DOHH2 (cell line): ENCODE measurements at regions not wholly inside any gene's neighbourhood (a gene's known extent, or its start where the extent isn't known, plus 50 kb on each side); places are given as distances from the start of the nearest gene placed in this dataset.

ENCODE experiments used
- H3F3A ChIP-seq: fragments of 200-600 bp; sonication (generic), shearing (Covaris generic); 2 replicates; pipeline ENCODE4 v1.6.0; 2016; ENCODE audit warnings: antibody characterized with exemption, mild to moderate bottlenecking; ENCODE audit not compliant: control insufficient read depth, insufficient read depth
- H3K27ac ChIP-seq: fragments of 200-600 bp; sonication (generic); 2 replicates; pipeline ENCODE4 v1.5.1; 2014; ENCODE audit warnings: low read depth, mild to moderate bottlenecking, low read length, moderate library complexity
- H3K27me3 ChIP-seq: fragments of 200-600 bp; sonication (generic); 2 replicates; pipeline ENCODE4 v1.6.1; 2014; ENCODE audit warnings: mild to moderate bottlenecking, low read length, mixed read lengths; ENCODE audit not compliant: control insufficient read depth
- H3K36me3 ChIP-seq: fragments of 200-600 bp; sonication (generic); 2 replicates; pipeline ENCODE4 v1.6.1; 2014; ENCODE audit warnings: mild to moderate bottlenecking, low read length, moderate library complexity, mixed read lengths; ENCODE audit not compliant: control insufficient read depth
- H3K4me1 ChIP-seq: fragments of 200-600 bp; sonication (generic); 2 replicates; pipeline ENCODE4 v1.6.1; 2014; ENCODE audit warnings: mild to moderate bottlenecking, low read length, mixed read lengths; ENCODE audit not compliant: control insufficient read depth
- H3K4me2 ChIP-seq: fragments of 200-600 bp; sonication (generic); 2 replicates; pipeline ENCODE4 v1.6.0; 2014; ENCODE audit warnings: mild to moderate bottlenecking, low read length, moderate library complexity
- H3K4me3 ChIP-seq: fragments of 200-600 bp; sonication (generic); 2 replicates; pipeline ENCODE4 v1.5.1; 2014; ENCODE audit warnings: mild to moderate bottlenecking, low read length, mixed read lengths
- H3K79me2 ChIP-seq: fragments of 200-600 bp; sonication (generic); 2 replicates; pipeline ENCODE4 v1.6.1; 2014; ENCODE audit warnings: mild to moderate bottlenecking, low read length, mixed read lengths; ENCODE audit not compliant: control insufficient read depth
- H3K9me2 ChIP-seq: fragments of 200-600 bp; sonication (generic); replicated peaks from 2 replicates; pipeline ENCODE4 v1.6.1; 2014; ENCODE audit warnings: mild to moderate bottlenecking, low read length, mixed read lengths; ENCODE audit not compliant: control insufficient read depth
- H3K9me3 ChIP-seq: fragments of 200-600 bp; sonication (generic); 2 replicates; pipeline ENCODE4 v1.6.1; 2014; ENCODE audit warnings: antibody characterized with exemption, low read length, mixed read lengths; ENCODE audit not compliant: control insufficient read depth, insufficient read depth
- H4K20me1 ChIP-seq: fragments of 200-600 bp; sonication (generic); 2 replicates; pipeline ENCODE4 v1.6.0; 2014; ENCODE audit warnings: low read depth, mild to moderate bottlenecking, antibody characterized with exemption, low read length, moderate library complexity; ENCODE audit not compliant: control insufficient read depth, insufficient read depth
- CTCF ChIP-seq: fragments of 200-600 bp; sonication (generic); IDR thresholded peaks from one replicate; pipeline ENCODE4 v1.5.1; 2014; ENCODE audit warnings: antibody characterized with exemption, mild to moderate bottlenecking, low read depth, low read length; ENCODE audit not compliant: poor library complexity, severe bottlenecking
- EZH2phosphoT487 ChIP-seq: fragments of 200-600 bp; sonication (generic); IDR thresholded peaks from 2 replicates; pipeline ENCODE4 v1.6.1; 2017; ENCODE audit warnings: borderline replicate concordance, mild to moderate bottlenecking, antibody characterized with exemption, low read length, moderate library complexity, mixed read lengths

DNA sequence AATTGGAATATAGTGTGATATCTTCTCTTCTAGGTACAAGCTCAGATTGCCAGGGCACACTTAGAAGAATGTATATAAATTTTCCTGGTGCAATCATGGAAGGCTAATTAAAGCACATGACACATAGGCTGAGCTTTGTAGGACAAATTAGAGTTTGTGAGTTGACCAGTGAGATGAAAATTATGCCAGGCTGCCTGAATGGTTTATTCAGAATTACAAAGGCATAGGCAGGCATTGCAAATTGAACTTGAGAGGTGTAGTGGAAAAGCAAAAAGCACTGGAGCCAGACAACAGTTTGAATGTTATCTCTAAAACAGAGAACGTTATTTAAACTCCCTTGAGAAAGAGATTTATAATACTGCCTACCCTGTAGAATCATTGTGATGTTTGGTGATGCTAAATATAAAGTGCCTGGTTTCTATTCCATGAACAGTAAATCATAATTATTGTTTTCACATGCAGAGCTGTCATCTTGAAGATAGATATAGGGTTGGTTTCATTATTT is 712.1 kb downstream of the TBC1D32 start:
- no peaks in the 10 kb centered on the region for H3K9me2 ChIP-seq
- no peaks in the 10 kb centered on the region for H3K9me3 ChIP-seq
- TF ChIP-seq CTCF (no peak), EZH2phosphoT487 (no peak)
- H3K79me2 ChIP-seq: no peaks in the 10 kb centered on the region
- no peaks in the 10 kb centered on the region for H4K20me1 ChIP-seq
- H3K4me1 ChIP-seq: no peaks in the 10 kb centered on the region
- H3F3A ChIP-seq: no peaks in the 10 kb centered on the region
- no peak overlapping the region for H3K4me3 ChIP-seq
- H3K4me2 ChIP-seq: no peak overlapping the region
- H3K36me3 ChIP-seq: no peaks in the 10 kb centered on the region
- H3K27ac ChIP-seq: no peak overlapping the region
- no peaks in the 10 kb centered on the region for H3K27me3 ChIP-seq

DNA sequence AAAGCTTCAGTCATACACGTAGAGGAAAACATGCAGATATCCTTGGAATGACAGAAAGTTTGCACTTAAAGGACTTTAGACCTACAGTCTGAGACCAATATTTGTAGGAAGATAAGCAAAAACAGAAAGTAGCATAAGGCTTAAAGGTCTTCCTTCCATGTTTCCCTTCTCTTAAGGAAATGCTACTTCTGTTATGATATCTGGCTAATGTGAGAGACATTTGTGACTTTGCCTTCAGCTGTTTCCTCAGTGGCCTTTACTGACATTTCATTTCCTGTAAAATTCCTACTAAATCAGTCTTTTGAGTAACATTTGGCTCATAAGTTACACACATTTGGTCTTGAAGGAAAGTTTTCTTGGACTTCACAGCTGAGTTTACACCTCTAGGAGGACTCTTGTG is 713.4 kb downstream of the TBC1D32 start:
- no peaks in the 10 kb centered on the region for H3K4me1 ChIP-seq
- no peak overlapping the region for H3K27ac ChIP-seq
- no peaks in the 10 kb centered on the region for H4K20me1 ChIP-seq
- H3K4me3 ChIP-seq: no peak overlapping the region
- H3K36me3 ChIP-seq: no peaks in the 10 kb centered on the region
- no peaks in the 10 kb centered on the region for H3K79me2 ChIP-seq
- no peaks in the 10 kb centered on the region for H3K9me2 ChIP-seq
- H3K4me2 ChIP-seq: no peak overlapping the region
- no peaks in the 10 kb centered on the region for H3K27me3 ChIP-seq
- no peaks in the 10 kb centered on the region for H3K9me3 ChIP-seq
- TF ChIP-seq EZH2phosphoT487: no peak
- TF ChIP-seq CTCF: no peak
- H3F3A ChIP-seq: no peaks in the 10 kb centered on the region

DNA sequence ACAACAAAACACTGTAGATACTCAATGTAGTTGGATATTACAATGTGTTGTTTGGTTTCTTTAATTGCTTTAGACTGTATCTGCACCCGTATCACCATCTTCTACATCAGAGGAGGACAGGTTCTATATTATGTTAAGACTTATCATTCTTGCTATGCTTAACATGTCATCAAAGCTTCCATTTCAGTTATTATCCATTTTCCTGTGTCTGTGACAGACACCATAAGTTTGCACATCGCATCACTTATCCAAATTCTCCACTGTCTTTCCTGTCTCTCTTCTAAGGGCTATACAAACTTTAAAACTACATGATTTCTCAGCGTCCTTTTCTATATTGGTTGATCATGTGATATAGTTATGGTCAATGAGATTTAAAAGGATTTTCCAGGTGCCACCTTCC is 719.0 kb downstream of the TBC1D32 start:
- no peak overlapping the region for H3K27ac ChIP-seq
- H3K9me2 ChIP-seq: no peaks in the 10 kb centered on the region
- no peak overlapping the region for H3K4me2 ChIP-seq
- no peaks in the 10 kb centered on the region for H3K27me3 ChIP-seq
- H3K4me1 ChIP-seq: no peaks in the 10 kb centered on the region
- no peak overlapping the region for H3K4me3 ChIP-seq
- no peaks in the 10 kb centered on the region for H3K36me3 ChIP-seq
- no peaks in the 10 kb centered on the region for H3K79me2 ChIP-seq
- H3F3A ChIP-seq: no peaks in the 10 kb centered on the region
- TF ChIP-seq CTCF: no peak
- no peak for TF ChIP-seq EZH2phosphoT487
- H4K20me1 ChIP-seq: no peaks in the 10 kb centered on the region
- no peaks in the 10 kb centered on the region for H3K9me3 ChIP-seq

GRCh38 chr6:120614723-120615122 is 719.6 kb downstream of the TBC1D32 start:
- H3K9me2 ChIP-seq: no peaks in the 10 kb centered on the region
- H3K4me3 ChIP-seq: no peak overlapping the region
- H3K36me3 ChIP-seq: no peaks in the 10 kb centered on the region
- no peaks in the 10 kb centered on the region for H3K9me3 ChIP-seq
- H3K4me1 ChIP-seq: no peaks in the 10 kb centered on the region
- no peaks in the 10 kb centered on the region for H4K20me1 ChIP-seq
- no peak overlapping the region for H3K4me2 ChIP-seq
- no peaks in the 10 kb centered on the region for H3K79me2 ChIP-seq
- no peaks in the 10 kb centered on the region for H3K27me3 ChIP-seq
- H3K27ac ChIP-seq: no peak overlapping the region
- H3F3A ChIP-seq: no peaks in the 10 kb centered on the region
- TF ChIP-seq EZH2phosphoT487 (no peak), CTCF (no peak)
